Limb (tissue), 2 donors: ENCODE measurements at regions not wholly inside any gene's neighbourhood (a gene's known extent, or its start where the extent isn't known, plus 50 kb on each side); places are given as distances from the start of the nearest gene placed in this dataset.
A peak's percentile ranks its signal among the peaks of the same experiment; 100 is the strongest.

ENCODE experiments used
- DNase-seq, 2 donors: peaks; one replicate each; pipeline ENCODE4 v3.0.0-alpha.2; 2016; ENCODE audit errors: extremely low spot score in 2 of 2

DNA sequence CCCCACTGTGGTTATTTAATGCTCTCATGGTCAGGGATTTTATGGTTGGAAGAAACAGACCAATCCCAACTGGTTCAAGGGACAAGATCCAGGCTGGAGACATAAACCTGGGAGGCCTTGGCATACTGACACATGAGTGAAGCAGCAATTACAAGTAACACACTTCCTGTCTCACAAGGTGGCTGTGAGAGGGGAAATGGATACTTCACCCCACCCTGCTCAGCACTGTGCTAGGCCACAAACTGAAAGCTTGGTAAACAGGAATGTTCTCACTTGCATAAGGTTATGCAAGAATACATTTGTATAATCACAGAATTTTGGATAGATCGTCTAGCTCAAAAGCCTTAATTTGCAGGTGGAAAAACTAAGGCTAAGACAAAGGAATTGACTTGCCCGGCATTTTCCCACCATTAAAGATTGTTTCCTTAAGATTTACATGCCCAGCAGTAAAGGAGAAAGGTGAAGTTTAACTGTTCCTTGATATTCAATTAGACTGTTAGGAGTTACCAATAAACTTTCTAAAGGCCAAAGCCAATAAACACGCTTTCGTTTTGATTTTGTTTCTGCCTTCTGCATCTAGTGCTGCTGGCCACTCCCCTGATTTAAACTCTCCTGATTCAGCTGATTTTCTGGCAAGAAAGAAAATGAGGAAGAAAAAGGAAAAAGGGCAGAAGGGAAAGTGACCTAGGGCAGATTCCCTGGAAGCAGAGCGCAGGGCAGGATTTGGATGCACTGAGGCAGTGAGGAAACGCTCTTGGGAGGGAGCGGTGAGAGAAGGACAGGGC is 215.6 kb upstream of the CDH5 start:
- no peak for DNase-seq

- peak in 1 of 2 donors; percentile 58 for DNase-seq
Measured at GRCh38 chr16:66147291-66147690, 219.2 kb upstream of the CDH5 start.

GRCh38 chr16:66146798-66147197 is 219.7 kb upstream of the CDH5 start:
- DNase-seq: no peak

GRCh38 chr16:66144641-66145040 is 221.8 kb upstream of the CDH5 start:
- no peak for DNase-seq

- no peak for DNase-seq
Measured at GRCh38 chr16:66143415-66143814, 223.1 kb upstream of the CDH5 start.

DNA sequence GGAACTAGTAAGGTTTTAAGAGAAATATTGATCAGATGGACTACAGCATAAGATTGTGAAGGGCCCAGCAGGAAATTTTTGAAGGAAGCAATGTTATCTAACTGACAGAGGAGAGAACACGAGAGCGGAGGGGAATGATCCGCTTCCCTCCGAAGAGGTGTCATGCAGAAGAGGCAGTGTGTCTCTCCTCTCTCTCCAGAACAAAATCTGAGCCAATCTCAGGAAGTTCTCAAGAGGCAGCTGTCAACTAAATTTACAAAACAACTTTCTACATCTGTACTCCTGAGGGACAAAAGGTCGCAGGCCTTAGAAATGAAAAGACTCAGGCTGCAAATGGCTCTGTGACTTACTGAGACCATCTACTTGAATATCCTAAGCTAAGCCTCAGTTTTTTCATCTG is 224.6 kb upstream of the CDH5 start:
- no peak for DNase-seq

GRCh38 chr16:66137853-66138252 is 228.6 kb upstream of the CDH5 start:
- no peak for DNase-seq

DNA sequence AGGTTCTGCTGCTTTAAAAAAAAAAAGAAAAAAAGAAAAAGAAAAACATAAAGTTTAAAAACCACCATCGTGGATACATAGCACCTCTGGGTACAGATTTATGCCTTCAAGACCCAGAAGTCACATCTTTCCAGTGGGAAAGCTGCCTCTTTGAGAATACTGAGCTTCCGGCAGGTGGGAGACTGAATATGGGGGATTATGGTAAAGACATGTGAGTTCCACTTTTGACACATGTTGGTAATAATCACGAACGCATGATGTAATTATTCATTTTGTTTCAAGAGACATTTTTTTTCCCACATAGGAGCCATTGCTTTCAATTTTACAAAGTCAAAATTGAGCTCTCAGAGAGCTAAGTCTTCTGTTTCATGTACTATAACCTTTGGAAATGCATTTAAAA is 229.7 kb upstream of the CDH5 start:
- no peak for DNase-seq

DNA sequence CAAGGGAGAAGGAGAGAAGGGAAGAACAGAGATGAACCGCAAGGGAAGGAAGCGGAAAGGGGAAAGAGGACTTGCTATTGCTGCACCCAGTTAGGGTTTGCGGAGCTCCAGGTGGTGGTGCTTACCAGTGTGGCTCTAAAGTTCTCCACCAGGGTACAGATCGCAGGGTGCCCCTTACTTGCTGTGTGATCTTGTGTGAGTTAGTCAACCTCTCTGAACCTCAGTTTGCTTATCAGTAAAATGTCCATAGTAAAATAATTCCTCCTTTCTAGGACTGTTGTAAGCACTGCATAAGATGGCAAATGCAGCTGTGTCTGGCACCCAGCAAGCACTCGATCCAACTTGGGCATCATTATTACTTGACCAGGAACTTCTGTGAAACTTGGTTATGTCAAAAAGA is 230.7 kb upstream of the CDH5 start:
- DNase-seq: no peak

DNA sequence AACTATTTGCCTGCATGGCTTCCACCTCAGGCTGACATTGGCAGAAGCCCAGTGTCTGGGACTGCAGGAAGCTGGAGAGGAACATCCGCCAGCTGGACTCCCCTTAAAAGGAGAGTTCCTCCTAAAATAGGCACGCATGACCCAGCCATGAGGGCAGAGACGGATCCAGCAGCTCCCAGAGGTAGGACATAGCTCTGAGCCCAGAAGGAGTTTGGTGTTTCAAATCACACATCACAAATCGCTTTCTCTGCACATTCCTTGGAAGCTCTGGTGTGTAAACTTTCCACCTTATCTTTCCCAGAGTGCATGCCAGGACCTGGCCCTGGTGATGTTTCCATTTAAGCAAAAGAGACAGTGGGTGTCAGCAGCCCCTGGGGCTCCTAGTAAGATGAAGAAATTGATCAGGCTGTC is 231.1 kb upstream of the CDH5 start:
- DNase-seq: no peak

DNA sequence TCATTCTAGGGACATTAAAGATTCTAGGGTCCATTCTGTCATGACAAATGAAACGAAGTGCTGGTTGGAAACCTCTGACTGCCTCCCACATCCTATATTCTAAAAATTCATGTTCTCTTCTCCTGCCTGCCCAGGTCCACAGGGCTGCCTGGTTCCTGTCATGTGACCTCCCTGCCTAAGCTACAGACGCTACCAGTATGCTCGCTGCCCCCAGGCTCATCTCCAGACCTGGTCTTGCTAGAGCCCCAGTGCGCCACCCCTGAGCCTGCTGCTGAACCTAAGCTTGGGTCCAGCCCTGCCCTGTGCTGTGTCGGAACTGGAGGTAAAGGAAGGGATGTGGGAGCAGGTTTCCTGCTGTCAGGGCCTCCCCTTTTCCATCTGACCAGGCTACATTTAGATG is 231.6 kb upstream of the CDH5 start:
- DNase-seq: no peak

GRCh38 chr16:66133643-66134338 is 232.7 kb upstream of the CDH5 start:
- DNase-seq: no peak

GRCh38 chr16:66131895-66132294 is 234.6 kb upstream of the CDH5 start:
- DNase-seq: no peak

DNA sequence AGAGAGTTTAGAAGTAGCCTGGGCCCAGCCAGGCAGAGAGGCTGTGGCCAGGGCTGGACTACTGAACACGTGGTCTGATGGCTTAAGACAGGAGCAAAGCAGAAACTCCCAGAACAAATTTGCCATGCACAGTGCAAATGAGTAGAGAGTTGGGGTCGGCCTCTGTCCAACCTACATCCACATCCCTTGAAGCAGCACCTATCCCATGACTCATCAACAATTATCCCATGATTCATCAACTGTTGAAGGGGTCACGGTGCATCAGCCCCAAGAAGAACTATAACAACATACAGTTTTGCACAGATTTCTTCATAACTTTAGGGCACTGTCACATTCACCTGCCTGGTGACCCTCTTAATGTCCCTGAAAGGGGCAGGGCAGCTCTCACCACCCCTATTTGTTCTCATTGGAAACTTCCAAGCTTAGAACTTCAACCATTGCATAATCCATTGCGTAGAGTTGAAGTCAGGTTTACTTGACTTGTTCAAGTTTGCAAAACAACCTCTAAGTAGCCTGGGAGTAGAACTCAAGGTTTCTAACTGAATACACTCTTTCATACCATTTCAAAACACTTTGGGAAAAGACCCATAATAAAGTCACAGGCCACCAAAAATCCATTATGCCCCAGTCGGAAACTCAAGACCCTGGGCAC is 235.2 kb upstream of the CDH5 start:
- DNase-seq: no peak

GRCh38 chr16:66130296-66130905 is 236.1 kb upstream of the CDH5 start:
- DNase-seq: no peak

GRCh38 chr16:66129196-66129595 is 237.3 kb upstream of the CDH5 start:
- DNase-seq: no peak

DNA sequence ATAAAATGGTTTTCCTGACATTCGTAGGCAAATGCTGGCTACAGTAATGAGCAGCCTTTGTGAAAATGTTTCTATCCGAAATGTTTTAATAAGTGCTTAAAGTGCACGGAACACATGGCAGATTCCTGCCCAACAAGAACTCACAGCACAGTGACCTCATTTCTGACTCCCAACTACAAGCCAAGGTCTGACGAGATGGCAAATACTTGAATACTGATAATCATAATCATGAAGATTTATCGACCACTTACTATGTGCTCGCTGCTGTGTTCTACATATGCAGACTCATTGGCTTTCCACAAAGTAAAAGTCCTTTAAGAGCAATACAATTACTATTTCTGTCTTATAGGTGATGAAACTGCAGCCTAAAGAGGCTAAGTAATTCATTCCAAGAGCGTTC is 238.1 kb upstream of the CDH5 start:
- DNase-seq: no peak

GRCh38 chr16:66127459-66128370 is 238.8 kb upstream of the CDH5 start:
- DNase-seq: peak in 1 of 2 donors; percentile 51

DNA sequence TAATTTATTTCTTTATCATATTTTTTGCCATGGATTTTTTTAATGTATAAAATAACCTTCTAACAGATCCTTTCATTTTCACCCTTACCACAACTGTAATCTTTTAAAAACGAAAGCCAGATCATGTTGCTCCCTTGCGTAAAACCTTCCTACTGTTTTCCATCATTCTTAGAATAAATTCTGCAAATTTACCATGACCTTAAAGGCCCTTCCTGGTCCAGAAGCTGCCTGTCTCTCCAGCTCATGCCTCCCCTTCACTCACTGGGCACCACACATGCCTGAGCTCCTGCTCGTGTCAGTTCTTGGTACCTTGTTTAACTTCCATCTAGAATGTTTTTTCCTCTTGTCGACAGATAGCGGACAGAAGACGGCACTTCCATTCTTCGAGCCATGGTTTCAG is 245.0 kb upstream of the CDH5 start:
- no peak for DNase-seq

- peak in 1 of 2 donors; percentile 19 for DNase-seq
Measured at GRCh38 chr16:66120656-66121055, 245.8 kb upstream of the CDH5 start.
